Panc1 (cell line): ENCODE measurements at regions not wholly inside any gene's neighbourhood (a gene's known extent, or its start where the extent isn't known, plus 50 kb on each side); places are given as distances from the start of the nearest gene placed in this dataset.

Experiments used
- ATAC-seq: fragments of 200-7000 bp; cut with Tn5 transposase; 2 replicates; pipeline ENCODE4 v1.9.1; 2020; ENCODE audit warnings: mild to moderate bottlenecking, moderate library complexity
- BruUV-seq: library from RNA; stranded (reverse); fragments of 400-500 nt; replicated peaks from 2 replicates; lab custom pipeline; 2021; lab: Mats Ljungman, UMichigan
- CTCF ChIA-PET: fragments of 300-600 bp; sonication (Branson Sonifier 250); formaldehyde crosslinking; loops from one replicate; lab custom pipeline; 2022; ENCODE audit warnings: antibody characterized with exemption; lab: Charles Lee
- POLR2A ChIA-PET: fragments of 300-600 bp; sonication (Branson Sonifier 250); formaldehyde crosslinking; loops from one replicate; lab custom pipeline; 2022; ENCODE audit warnings: antibody characterized with exemption; lab: Charles Lee
- DNase-seq: peaks from one replicate; pipeline ENCODE4 v3.0.0-alpha.2; 2010; ENCODE audit warnings: low read depth, low spot score
- H3K27ac ChIP-seq: 2 replicates; pipeline ENCODE4 v1.5.1; 2011; ENCODE audit warnings: mild to moderate bottlenecking, low read length, inconsistent platforms
- H3K27me3 ChIP-seq: fragments of 200-500 bp; sonication (Bioruptor generic); 2 replicates; pipeline ENCODE4 v1.6.0; 2014; ENCODE audit warnings: low read length, inconsistent platforms; ENCODE audit not compliant: control insufficient read depth, insufficient read depth
- H3K36me3 ChIP-seq: fragments of 200-500 bp; sonication (Bioruptor generic); 2 replicates; pipeline ENCODE4 v1.5.1; 2014; ENCODE audit warnings: inconsistent platforms, mild to moderate bottlenecking, low read length, moderate library complexity; ENCODE audit not compliant: control insufficient read depth, insufficient read depth
- H3K4me1 ChIP-seq: 2 replicates; pipeline ENCODE4 v1.5.1; 2011; ENCODE audit warnings: inconsistent platforms, mild to moderate bottlenecking, low read length, moderate library complexity; ENCODE audit not compliant: control insufficient read depth, insufficient read depth
- H3K4me3 ChIP-seq, 2 experiments: 2 replicates each; pipeline ENCODE4 v1.5.1; 2011 to 2012; ENCODE audit warnings: low read depth in 2 of 2, low read length in 2 of 2, mild to moderate bottlenecking in 2 of 2, inconsistent platforms in 1 of 2, moderate library complexity in 1 of 2
- H3K9me3 ChIP-seq: fragments of 200-500 bp; sonication (Bioruptor generic); 2 replicates; pipeline ENCODE4 v1.5.1; 2014; ENCODE audit warnings: low read depth, mild to moderate bottlenecking, inconsistent platforms, low read length, moderate library complexity; ENCODE audit not compliant: control insufficient read depth, insufficient read depth
- CTCF ChIP-seq: fragments of 450-650 bp; IDR thresholded peaks from 2 replicates; pipeline ENCODE4 v1.5.1; 2017; ENCODE audit warnings: mild to moderate bottlenecking
- POLR2AphosphoS5 ChIP-seq: IDR thresholded peaks from 2 replicates; pipeline ENCODE4 v1.6.1; 2012; ENCODE audit warnings: mild to moderate bottlenecking, low read depth, low read length, moderate library complexity
- REST ChIP-seq, 2 experiments: IDR thresholded peaks; 2 replicates each; pipeline ENCODE4 v1.6.1; 2011 to 2012; ENCODE audit warnings: low read depth in 2 of 2, control low read depth in 1 of 2, low read length in 1 of 2, mild to moderate bottlenecking in 1 of 2, moderate library complexity in 1 of 2; ENCODE audit not compliant: insufficient read depth in 1 of 2
- SIN3A ChIP-seq: IDR thresholded peaks from 2 replicates; pipeline ENCODE4 v1.6.1; 2012; ENCODE audit warnings: low read depth, mild to moderate bottlenecking, low read length, moderate library complexity, borderline replicate concordance; ENCODE audit not compliant: insufficient read depth
- TCF7L2 ChIP-seq: IDR thresholded peaks from 2 replicates; pipeline ENCODE4 v1.6.1; 2011; ENCODE audit warnings: mild to moderate bottlenecking, low read depth, low read length, inconsistent platforms
- in situ Hi-C: cut with HindIII; loops from 2 replicates; pipeline ENCODE4 v1.10.0; 2016; ENCODE audit warnings: low sequenced_read_pairs, low pct_unique_long_range_greater_than_20kb
- intact Hi-C: fragments of 100-400 bp; cut with micrococcal nuclease; formaldehyde crosslinking; loops from one replicate; pipeline ENCODE4 v1.10.0; 2022; ENCODE audit not compliant: unreplicated experiment

GRCh38 chr13:23952796-23953195 is 55.5 kb upstream of the C1QTNF9B start:
- Histone ChIP-seq H3K9me3 (no peaks in the 10 kb centered on the region), H3K4me3 (no peak overlapping the region), H3K36me3 (no peaks in the 10 kb centered on the region), H3K27ac (no peak overlapping the region), H3K4me1 (no peaks in the 10 kb centered on the region), H3K27me3 (no peaks in the 10 kb centered on the region)
- TF ChIP-seq CTCF, result no peak
- no peak for ATAC-seq
- in situ Hi-C loops (no loop called here), intact Hi-C loops (no loop called here)
- ChIA-PET POLR2A (no interaction called here), CTCF (no interaction called here)
- no TSS peak for BruUV-seq
- no peak for DNase-seq

- no peak for DNase-seq
- Histone ChIP-seq H3K4me1 (no peaks in the 10 kb centered on the region), H3K27ac (no peak overlapping the region), H3K36me3 (no peaks in the 10 kb centered on the region), H3K9me3 (no peaks in the 10 kb centered on the region), H3K27me3 (no peaks in the 10 kb centered on the region), H3K4me3 (no peak overlapping the region)
- intact Hi-C loops (no loop called here), in situ Hi-C loops (no loop called here)
- ATAC-seq, result no peak
- CTCF ChIA-PET, result no interaction called here
- POLR2A ChIA-PET, result no interaction called here
- BruUV-seq, result no TSS peak
- TF ChIP-seq REST (IDR thresholded peaks at IDR 0.05; ENCODE audit: insufficient read depth in 1 of 2, low read depth in 2 of 2, low read length in 1 of 2) (no peak), TCF7L2 (no peak), POLR2AphosphoS5 (no peak), SIN3A (no peak), CTCF (no peak)
Measured at GRCh38 chr13:23953860-23954512, 56.7 kb upstream of the C1QTNF9B start.
